Right hindlimb (tissue), 1 donor: ENCODE measurements at regions not wholly inside any gene's neighbourhood (a gene's known extent, or its start where the extent isn't known, plus 50 kb on each side); places are given as distances from the start of the nearest gene placed in this dataset.
"Not testable (repeated sequence)": the region's sequence is repeated elsewhere in the genome, so short reads cannot be mapped to it uniquely, and the experiment has no call there.

ENCODE experiments used
- DNase-seq: peaks from one replicate; pipeline ENCODE4 v3.0.0-alpha.2; 2018

- peak; percentile 64 for DNase-seq
Observed at GRCh38 chr10:62594093-62594520, 210.4 kb upstream of the ADO start.

DNA sequence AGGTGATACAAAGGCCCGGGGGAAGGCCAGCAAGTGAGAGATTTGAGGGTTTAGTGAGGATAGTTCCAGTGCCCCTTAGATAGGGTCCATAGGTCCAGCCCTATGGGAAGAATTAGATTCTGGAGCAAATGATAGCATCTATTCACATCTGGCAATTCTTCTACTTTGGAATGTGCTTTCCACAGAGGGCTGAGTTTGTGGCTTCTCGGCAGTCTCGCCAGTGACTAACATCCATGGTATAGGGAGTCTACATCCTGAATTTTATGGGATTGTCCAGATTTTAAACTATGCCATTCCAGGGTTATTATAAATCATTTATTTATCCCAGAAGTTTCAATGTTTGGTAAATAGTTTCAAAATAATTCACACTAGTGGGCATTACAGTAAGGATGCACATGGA lies 207.3 kb upstream of the ADO start:
- DNase-seq, result no peak

- DNase-seq, result no peak
Observed at GRCh38 chr10:62599161-62599560, 205.4 kb upstream of the ADO start.

- not testable (repeated sequence) for DNase-seq
Observed at GRCh38 chr10:62606551-62606950, 198.0 kb upstream of the ADO start.

DNA sequence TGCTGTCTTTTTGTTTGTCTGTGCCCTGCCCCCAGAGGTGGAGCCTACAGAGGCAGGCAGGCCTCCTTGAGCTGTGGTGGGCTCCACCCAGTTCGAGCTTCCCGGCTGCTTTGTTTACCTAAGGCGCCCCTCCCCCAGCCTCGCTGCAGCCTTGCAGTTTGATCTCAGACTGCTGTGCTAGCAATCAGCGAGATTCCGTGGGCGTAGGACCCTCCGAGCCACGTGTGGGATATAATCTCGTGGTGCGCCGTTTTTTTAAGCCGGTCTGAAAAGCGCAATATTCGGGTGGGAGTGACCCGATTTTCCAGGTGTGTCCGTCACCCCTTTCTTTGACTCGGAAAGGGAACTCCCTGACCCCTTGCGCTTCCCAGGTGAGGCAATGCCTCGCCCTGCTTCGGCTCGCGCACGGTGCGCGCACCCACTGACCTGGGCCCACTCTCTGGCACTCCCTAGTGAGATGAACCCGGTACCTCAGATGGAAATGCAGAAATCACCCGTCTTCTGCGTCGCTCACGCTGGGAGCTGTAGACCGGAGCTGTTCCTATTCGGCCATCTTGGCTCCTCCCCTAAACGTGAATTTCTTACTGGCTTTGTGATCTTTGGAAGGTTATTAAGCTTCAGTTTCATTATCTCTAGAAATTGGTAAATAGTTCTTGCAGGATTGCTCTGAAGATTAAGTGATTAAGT lies 196.2 kb upstream of the ADO start:
- not testable (repeated sequence) for DNase-seq

- peak; percentile 64 for DNase-seq
Observed at GRCh38 chr10:62610649-62611229, 193.8 kb upstream of the ADO start.

DNA sequence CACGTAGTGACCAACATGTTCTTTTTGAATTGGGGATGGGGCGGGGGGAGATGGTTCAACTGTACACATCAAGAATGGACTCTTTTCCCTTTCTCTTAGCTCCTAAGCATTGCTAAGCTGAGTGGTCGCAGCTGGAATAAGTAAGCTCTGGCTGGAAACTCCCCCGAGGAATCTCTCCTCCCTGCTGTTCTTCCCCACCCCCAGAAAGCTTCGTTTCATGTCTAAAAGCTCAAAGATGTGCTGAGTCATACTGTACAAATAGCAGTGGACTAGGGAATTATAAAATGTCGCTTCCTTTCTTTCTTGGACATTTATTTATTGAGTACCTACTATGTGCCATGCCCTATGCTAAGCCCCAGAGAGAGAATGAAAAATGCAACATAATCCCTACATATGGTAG lies 191.1 kb upstream of the ADO start:
- no peak for DNase-seq

DNA sequence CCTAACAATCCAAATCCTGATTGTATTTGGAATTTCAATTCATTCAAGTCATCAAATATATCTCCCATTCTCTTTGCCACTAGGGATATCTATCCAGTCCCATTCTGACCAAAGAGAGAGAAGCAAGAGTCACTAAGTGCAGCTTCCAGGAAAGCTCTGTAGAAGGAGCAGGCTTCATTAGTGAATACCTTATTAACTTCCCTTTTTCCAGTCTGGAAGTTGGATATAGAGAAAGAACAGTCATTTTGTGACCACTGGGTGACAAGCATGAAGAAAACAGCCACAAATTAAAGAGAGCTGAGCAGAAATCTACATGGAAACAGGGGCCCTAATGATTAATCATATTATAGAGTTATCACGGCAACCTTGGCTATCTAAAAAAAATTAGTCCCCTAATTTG lies 190.7 kb upstream of the ADO start:
- DNase-seq, result no peak

DNA sequence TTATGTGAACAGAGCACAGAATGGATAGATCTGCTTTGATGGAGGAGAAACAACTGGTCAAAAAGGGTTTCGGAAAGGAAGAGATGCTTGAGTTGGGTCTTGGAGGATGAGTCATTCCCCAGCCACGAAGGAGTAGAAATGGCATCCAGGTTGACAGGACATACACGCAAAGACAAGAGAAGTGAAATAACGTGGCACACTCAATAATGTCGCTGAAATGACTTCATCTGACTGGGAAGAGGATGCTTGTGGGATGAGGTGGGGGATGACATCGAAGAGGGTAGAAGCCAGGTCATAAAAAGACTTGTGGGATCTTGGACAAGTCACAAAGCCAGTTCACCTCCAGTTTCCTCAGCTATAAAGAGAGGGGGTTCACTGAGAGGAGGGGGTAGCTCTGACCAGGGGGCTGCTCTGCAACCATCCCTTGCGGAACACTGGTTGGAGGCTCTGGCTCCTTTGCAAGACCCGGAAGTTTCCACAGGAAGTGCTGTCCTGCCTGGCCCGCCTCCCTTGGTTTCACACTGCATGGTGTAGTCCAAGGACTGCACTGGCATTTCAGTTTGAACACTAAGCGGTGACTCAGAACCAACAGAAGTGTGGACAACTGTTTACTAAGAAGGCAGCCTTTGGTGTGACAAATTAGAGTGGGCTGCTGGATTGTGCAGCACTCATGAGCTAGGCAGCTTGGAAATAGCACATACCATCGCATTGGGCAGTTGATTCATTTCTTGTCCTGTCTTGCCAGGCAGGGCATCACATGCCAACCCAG lies 189.9 kb upstream of the ADO start:
- DNase-seq, result no peak

GRCh38 chr10:62616885-62617590 lies 187.5 kb upstream of the ADO start:
- no peak for DNase-seq

DNA sequence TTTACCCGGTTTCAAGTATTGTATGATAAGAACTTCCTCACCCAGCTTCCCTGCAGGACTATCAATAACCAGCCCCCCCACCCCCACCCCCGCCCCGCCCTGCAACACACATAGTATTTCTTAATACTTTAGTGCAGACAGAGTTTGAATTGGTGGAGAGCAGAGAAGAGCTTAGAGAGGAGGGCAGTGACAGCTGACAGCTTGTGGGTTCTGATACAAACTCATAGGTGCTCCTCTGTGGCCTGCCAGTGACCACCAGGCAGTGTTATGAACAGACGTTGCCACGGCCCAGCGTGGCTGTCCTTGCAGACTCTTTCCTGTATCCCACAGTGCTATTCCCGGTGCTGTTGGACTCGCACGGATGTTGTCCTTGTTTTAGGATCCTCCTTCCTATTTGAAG lies 186.9 kb upstream of the ADO start:
- DNase-seq, result no peak

- no peak for DNase-seq
Observed at GRCh38 chr10:62618054-62618453, 186.5 kb upstream of the ADO start.

GRCh38 chr10:62618576-62619412 lies 185.7 kb upstream of the ADO start:
- no peak for DNase-seq

DNA sequence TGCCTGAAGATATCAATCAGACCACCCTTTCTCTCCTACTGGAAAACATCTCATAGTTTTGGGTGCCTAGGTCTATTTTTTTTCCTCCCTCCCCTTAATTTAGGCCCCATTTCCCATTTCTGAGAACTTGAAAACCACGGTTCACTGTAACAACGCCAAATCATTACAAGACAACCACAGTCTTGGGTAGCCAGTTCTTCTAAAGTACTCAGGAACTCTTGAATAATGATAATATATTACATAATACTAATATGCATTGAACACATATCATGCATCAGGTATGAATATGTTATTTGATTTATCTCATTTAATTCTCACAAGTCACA lies 185.1 kb upstream of the ADO start:
- DNase-seq, result no peak

DNA sequence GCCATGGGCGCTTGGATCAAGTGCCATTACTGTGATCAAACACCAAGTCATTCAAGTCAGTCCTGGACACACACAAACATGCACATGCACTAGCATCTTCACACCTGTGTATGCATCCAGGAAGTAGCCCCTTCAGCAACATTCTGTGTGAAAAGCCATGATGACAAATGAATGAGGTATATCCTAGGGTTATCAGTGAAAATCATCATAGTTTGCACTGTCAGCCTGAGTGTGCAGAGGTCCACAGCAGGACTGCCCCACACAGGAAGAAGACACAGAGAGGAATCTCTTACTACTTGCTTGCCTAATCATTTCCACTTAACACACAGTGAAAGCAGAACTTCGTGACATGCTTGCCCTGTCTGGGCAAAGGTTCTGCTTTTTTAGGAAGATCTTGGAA lies 184.0 kb upstream of the ADO start:
- no peak for DNase-seq

- DNase-seq, result no peak
Observed at GRCh38 chr10:62623223-62623622, 181.3 kb upstream of the ADO start.

DNA sequence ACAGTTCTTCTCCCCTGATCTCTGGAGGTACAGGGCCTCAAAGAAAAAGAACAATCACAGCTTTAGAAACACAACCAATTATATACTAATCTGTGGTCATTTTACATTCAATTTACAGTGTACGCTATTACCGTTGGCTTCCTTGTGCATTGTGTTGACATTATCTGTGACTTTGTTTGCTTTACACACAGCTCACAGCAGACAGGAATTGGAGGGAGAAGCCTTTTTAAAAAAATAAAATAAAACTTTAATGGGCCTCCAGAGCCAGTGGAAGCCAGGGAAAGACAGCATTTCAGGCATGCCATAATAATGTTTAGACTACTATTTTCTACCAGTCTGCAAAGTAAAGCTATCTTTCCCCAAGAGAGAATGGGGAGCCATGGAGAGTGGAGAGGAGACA lies 179.0 kb upstream of the ADO start:
- no peak for DNase-seq

GRCh38 chr10:62626079-62626478 lies 178.4 kb upstream of the ADO start:
- DNase-seq, result no peak

GRCh38 chr10:62626817-62627216 lies 177.7 kb upstream of the ADO start:
- no peak for DNase-seq

- DNase-seq, result no peak
Observed at GRCh38 chr10:62627983-62628382, 176.5 kb upstream of the ADO start.

DNA sequence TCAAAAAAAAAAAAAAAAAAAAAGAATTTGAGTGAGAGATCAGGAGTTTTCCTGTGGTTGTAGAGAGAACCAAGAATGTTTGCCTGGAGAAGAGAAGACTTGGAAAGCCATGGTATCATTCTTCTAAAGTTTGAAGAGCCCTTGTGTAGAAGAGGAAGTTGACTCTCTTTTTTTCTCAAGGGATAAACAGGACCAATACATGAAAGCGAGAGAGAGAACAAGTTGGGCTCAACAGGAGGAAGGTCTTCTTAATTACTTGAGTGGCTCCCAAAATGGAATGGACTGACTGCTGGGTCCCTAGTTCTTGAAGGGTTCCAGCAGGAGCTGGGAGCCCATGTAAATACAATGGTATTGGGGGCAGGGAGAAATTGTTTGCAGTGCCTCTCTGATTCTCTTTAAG lies 173.3 kb upstream of the ADO start:
- no peak for DNase-seq

- peak; percentile 58 for DNase-seq
Observed at GRCh38 chr10:62632071-62632809, 172.3 kb upstream of the ADO start.
